ENCODE measurements at regions not wholly inside any gene's neighbourhood (a gene's known extent, or its start where the extent isn't known, plus 50 kb on each side); places are given as distances from the start of the nearest gene placed in this dataset.
"Not testable (repeated sequence)": the region's sequence is repeated elsewhere in the genome, so short reads cannot be mapped to it uniquely, and the experiment has no call there.

GRCh38 chr3:194036842-194037241 is 99.1 kb upstream of the HES1 start:
- H3K27me3 ChIP-seq (replicated peaks in 1 of 7), result no peaks in the 10 kb centered on the region
- H3K27ac ChIP-seq, result no peak overlapping the region
- intact Hi-C loops (cut with DNase I; ENCODE audit: low total_unique reads), result no loop called here
- WGBS, 5 donors, result 87 to 96% (median 92%) methylated on average over 6 of the region's 6 CpGs
- H3K4me3 ChIP-seq, result no peak overlapping the region
- H3K36me3 ChIP-seq, result no peaks in the 10 kb centered on the region
- TF ChIP-seq POLR2A (IDR thresholded peaks at IDR 0.05) (no peak), CTCF (IDR thresholded peaks at IDR 0.05 in 8 of 11, conservative IDR thresholded peaks at IDR 0.05 in 3 of 11) (no peak), POLR2AphosphoS5 (IDR thresholded peaks at IDR 0.05) (no peak)
- no peak for DNase-seq
- H3K4me1 ChIP-seq, result peaks cover 0 to 37% (median 29%) of the 10 kb centered on the region in 6 donors
- H3K9me3 ChIP-seq, result no peaks in the 10 kb centered on the region

- H3K9me3 ChIP-seq; H3K27ac ChIP-seq; H3K27me3 ChIP-seq (replicated peaks in 1 of 7); H3K36me3 ChIP-seq; H3K4me3 ChIP-seq; intact Hi-C loops (cut with DNase I; ENCODE audit: low total_unique reads); DNase-seq: not testable (repeated sequence)
- 82 to 95% (median 87%) methylated on average over 13 of the region's 13 CpGs for WGBS, 5 donors
- H3K4me1 ChIP-seq, result peaks cover 0 to 24% (median 16%) of the 10 kb centered on the region in 6 donors
These were observed 97.6 kb upstream of the HES1 start for GRCh38 chr3:194038346-194038745.

GRCh38 chr3:194038960-194039359 is 97.0 kb upstream of the HES1 start:
- DNase-seq, result no peak
- Histone ChIP-seq H3K9me3 (no peaks in the 10 kb centered on the region), H3K36me3 (no peaks in the 10 kb centered on the region), H3K4me3 (no peak overlapping the region), H3K4me1 (peaks cover 0 to 23% (median 11%) of the 10 kb centered on the region in 6 donors), H3K27me3 (replicated peaks in 1 of 7) (no peaks in the 10 kb centered on the region), H3K27ac (no peak overlapping the region)
- 91 to 100% (median 98%) methylated on average over 5 of the region's 5 CpGs for whole genome bisulfite sequencing, 5 donors
- intact Hi-C loops (cut with DNase I; ENCODE audit: low total_unique reads), result no loop called here
- TF ChIP-seq POLR2AphosphoS5 (IDR thresholded peaks at IDR 0.05), result no peak
- no peak for TF ChIP-seq CTCF (IDR thresholded peaks at IDR 0.05 in 8 of 11, conservative IDR thresholded peaks at IDR 0.05 in 3 of 11)
- no peak for TF ChIP-seq POLR2A (IDR thresholded peaks at IDR 0.05)

GRCh38 chr3:194040516-194041273 is 95.3 kb upstream of the HES1 start:
- H3K9me3 ChIP-seq, result no peaks in the 10 kb centered on the region
- H3K27me3 ChIP-seq (replicated peaks in 1 of 7), result no peaks in the 10 kb centered on the region
- H3K4me1 ChIP-seq, result peaks cover 0 to 9% (median 0%) of the 10 kb centered on the region in 6 donors
- H3K27ac ChIP-seq, result no peak overlapping the region
- no peak for TF ChIP-seq POLR2AphosphoS5 (IDR thresholded peaks at IDR 0.05)
- TF ChIP-seq POLR2A (IDR thresholded peaks at IDR 0.05), result no peak
- no peak for TF ChIP-seq CTCF (IDR thresholded peaks at IDR 0.05 in 8 of 11, conservative IDR thresholded peaks at IDR 0.05 in 3 of 11)
- no peak for DNase-seq
- no peak overlapping the region for H3K4me3 ChIP-seq
- no peaks in the 10 kb centered on the region for H3K36me3 ChIP-seq
- WGBS, 5 donors, result 55 to 61% (median 61%) methylated on average over 13 to 15 of the region's 15 CpGs
- intact Hi-C loops (cut with DNase I; ENCODE audit: low total_unique reads), result no loop called here
